Hepatocyte (in vitro differentiated cells): ENCODE measurements at regions not wholly inside any gene's neighbourhood (a gene's known extent, or its start where the extent isn't known, plus 50 kb on each side); places are given as distances from the start of the nearest gene placed in this dataset.

Experiments
- CTCF ChIP-seq: fragments of 200-600 bp; sonication (generic); IDR thresholded peaks from 2 replicates; pipeline ENCODE4 v1.5.1; 2016; ENCODE audit warnings: antibody characterized with exemption, mild to moderate bottlenecking; ENCODE audit not compliant: poor library complexity
- EZH2 ChIP-seq: fragments of 200-600 bp; sonication (generic); IDR thresholded peaks from 2 replicates; pipeline ENCODE4 v1.6.1; 2016; ENCODE audit warnings: antibody characterized with exemption, mild to moderate bottlenecking, borderline replicate concordance
- EZH2phosphoT487 ChIP-seq: fragments of 200-600 bp; sonication (generic); IDR thresholded peaks from one replicate; pipeline ENCODE4 v1.6.1; 2018; ENCODE audit warnings: antibody characterized with exemption, mild to moderate bottlenecking, low read depth, moderate library complexity; ENCODE audit not compliant: unreplicated experiment, severe bottlenecking

GRCh38 chr7:118615681-118616080 is 391.2 kb downstream of the ANKRD7 start:
- TF ChIP-seq CTCF (no peak), EZH2phosphoT487 (no peak), EZH2 (no peak)
